Smooth muscle cell (in vitro differentiated cells): ENCODE measurements at regions not wholly inside any gene's neighbourhood (a gene's known extent, or its start where the extent isn't known, plus 50 kb on each side); places are given as distances from the start of the nearest gene placed in this dataset.

ENCODE experiments used
- DNase-seq: peaks from one replicate; lab custom pipeline; 2025; ENCODE audit not compliant: unreplicated experiment; lab: John Stamatoyannopoulos, UW
- H2AFZ ChIP-seq: fragments of 200-600 bp; sonication (generic); 2 replicates; pipeline ENCODE4 v1.6.0; 2016; ENCODE audit warnings: antibody characterized with exemption, low read depth, mild to moderate bottlenecking
- H3F3A ChIP-seq: fragments of 200-600 bp; sonication (generic); 2 replicates; pipeline ENCODE4 v1.6.0; 2017; ENCODE audit warnings: antibody characterized with exemption, low read depth
- H3K27ac ChIP-seq: fragments of 200-600 bp; sonication (generic); 2 replicates; pipeline ENCODE4 v1.5.1; 2016; ENCODE audit warnings: low read depth, mild to moderate bottlenecking
- H3K27me3 ChIP-seq: fragments of 200-600 bp; sonication (generic); 2 replicates; pipeline ENCODE4 v1.6.1; 2016; ENCODE audit warnings: low read depth, mild to moderate bottlenecking
- H3K36me3 ChIP-seq: fragments of 200-600 bp; sonication (generic); 2 replicates; pipeline ENCODE4 v1.5.1; 2016; ENCODE audit warnings: low read depth
- H3K4me1 ChIP-seq: fragments of 200-600 bp; sonication (generic); 2 replicates; pipeline ENCODE4 v1.5.1; 2016; ENCODE audit warnings: low read depth
- H3K4me2 ChIP-seq: fragments of 200-600 bp; sonication (generic); 2 replicates; pipeline ENCODE4 v1.6.0; 2016; ENCODE audit warnings: mild to moderate bottlenecking
- H3K4me3 ChIP-seq: fragments of 200-600 bp; sonication (generic); 2 replicates; pipeline ENCODE4 v1.5.1; 2016; ENCODE audit warnings: mild to moderate bottlenecking
- H3K79me2 ChIP-seq: fragments of 200-600 bp; sonication (generic); 2 replicates; pipeline ENCODE4 v1.6.0; 2016; ENCODE audit warnings: low read depth, mild to moderate bottlenecking
- H3K9ac ChIP-seq: fragments of 200-600 bp; sonication (generic); 2 replicates; pipeline ENCODE4 v1.6.0; 2016; ENCODE audit warnings: low read depth
- H3K9me3 ChIP-seq: fragments of 200-600 bp; sonication (generic); replicated peaks from 2 replicates; pipeline ENCODE4 v1.5.1; 2016; ENCODE audit warnings: low read depth
- H4K20me1 ChIP-seq: fragments of 200-600 bp; sonication (generic); 2 replicates; pipeline ENCODE4 v1.6.0; 2016; ENCODE audit warnings: low read depth
- WGBS: methylation state at CpG from one replicate; pipeline ENCODE4 v1.1.7; 2016; ENCODE audit warnings: low lambda C conversion rate; 5-methylcytosine and 5-hydroxymethylcytosine counted together
- TF ChIP-seq, protein P1 (sequence below): fragments of 200-600 bp; sonication (generic); IDR thresholded peaks from 2 replicates; pipeline ENCODE4 v1.5.1; 2017; ENCODE audit warnings: borderline replicate concordance, mild to moderate bottlenecking, antibody characterized with exemption; ENCODE audit not compliant: insufficient read depth, poor library complexity, severe bottlenecking

DNA sequence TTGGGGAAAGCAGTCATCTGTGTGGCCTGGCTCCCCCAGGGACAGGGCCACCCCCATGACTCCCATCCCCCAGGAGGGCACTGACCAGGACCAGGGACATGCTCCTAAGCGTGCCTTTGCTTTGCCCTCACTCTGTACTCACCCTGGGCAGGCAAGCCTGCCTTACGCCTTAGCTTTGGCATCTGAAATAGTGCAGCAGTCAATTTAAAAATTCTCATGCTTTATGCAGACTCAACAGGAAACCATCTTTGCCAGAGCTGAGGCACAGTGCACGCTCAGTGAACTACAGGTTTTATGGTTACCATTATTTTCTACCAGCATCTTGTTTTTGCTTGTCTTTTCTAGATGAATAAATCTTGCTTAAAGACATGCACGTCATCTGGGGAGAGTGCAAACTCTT lies 323.5 kb downstream of the IRX2 start:
- Histone ChIP-seq H3K27me3 (no peaks in the 10 kb centered on the region), H3K36me3 (no peaks in the 10 kb centered on the region), H3K27ac (no peak overlapping the region), H3F3A (no peaks in the 10 kb centered on the region), H2AFZ (no peak overlapping the region), H3K4me2 (no peak overlapping the region), H4K20me1 (no peaks in the 10 kb centered on the region), H3K4me3 (no peak overlapping the region), H3K9ac (no peak overlapping the region), H3K79me2 (no peaks in the 10 kb centered on the region), H3K9me3 (no peaks in the 10 kb centered on the region), H3K4me1 (no peaks in the 10 kb centered on the region)
- DNase-seq, result no peak
- TF ChIP-seq, protein P1, sequence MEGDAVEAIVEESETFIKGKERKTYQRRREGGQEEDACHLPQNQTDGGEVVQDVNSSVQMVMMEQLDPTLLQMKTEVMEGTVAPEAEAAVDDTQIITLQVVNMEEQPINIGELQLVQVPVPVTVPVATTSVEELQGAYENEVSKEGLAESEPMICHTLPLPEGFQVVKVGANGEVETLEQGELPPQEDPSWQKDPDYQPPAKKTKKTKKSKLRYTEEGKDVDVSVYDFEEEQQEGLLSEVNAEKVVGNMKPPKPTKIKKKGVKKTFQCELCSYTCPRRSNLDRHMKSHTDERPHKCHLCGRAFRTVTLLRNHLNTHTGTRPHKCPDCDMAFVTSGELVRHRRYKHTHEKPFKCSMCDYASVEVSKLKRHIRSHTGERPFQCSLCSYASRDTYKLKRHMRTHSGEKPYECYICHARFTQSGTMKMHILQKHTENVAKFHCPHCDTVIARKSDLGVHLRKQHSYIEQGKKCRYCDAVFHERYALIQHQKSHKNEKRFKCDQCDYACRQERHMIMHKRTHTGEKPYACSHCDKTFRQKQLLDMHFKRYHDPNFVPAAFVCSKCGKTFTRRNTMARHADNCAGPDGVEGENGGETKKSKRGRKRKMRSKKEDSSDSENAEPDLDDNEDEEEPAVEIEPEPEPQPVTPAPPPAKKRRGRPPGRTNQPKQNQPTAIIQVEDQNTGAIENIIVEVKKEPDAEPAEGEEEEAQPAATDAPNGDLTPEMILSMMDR, result no peak
- WGBS, result 85% methylated on average over 4 of the region's 4 CpGs

DNA sequence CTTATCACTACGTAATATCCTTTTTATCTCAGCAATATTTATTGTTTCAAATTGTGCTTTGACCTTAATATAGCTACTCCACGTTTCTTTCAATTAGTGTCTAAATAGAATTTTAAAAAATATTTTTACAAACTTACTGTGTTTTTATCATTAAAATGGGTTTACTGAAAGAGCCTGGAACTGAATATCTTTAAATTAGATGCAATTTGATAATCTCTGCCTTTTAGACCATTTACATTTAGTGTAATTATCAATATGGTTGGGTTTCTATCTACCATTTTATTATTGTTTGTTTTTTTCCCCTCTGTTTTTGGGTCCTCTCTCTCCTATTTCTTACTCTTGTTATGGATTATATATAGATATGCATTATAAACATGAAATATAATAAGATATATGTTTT lies 327.8 kb downstream of the IRX2 start:
- H3K9me3 ChIP-seq, result no peaks in the 10 kb centered on the region
- no peak overlapping the region for H3K4me3 ChIP-seq
- H3K4me2 ChIP-seq, result no peak overlapping the region
- WGBS, result 80% methylated on average over 2 of the region's 2 CpGs
- no peak overlapping the region for H2AFZ ChIP-seq
- no peaks in the 10 kb centered on the region for H3K36me3 ChIP-seq
- no peaks in the 10 kb centered on the region for H3K79me2 ChIP-seq
- H3K27ac ChIP-seq, result no peak overlapping the region
- TF ChIP-seq, protein P1, result no peak
- no peak for DNase-seq
- H4K20me1 ChIP-seq, result no peaks in the 10 kb centered on the region
- no peaks in the 10 kb centered on the region for H3F3A ChIP-seq
- H3K4me1 ChIP-seq, result no peaks in the 10 kb centered on the region
- no peak overlapping the region for H3K9ac ChIP-seq
- no peaks in the 10 kb centered on the region for H3K27me3 ChIP-seq

DNA sequence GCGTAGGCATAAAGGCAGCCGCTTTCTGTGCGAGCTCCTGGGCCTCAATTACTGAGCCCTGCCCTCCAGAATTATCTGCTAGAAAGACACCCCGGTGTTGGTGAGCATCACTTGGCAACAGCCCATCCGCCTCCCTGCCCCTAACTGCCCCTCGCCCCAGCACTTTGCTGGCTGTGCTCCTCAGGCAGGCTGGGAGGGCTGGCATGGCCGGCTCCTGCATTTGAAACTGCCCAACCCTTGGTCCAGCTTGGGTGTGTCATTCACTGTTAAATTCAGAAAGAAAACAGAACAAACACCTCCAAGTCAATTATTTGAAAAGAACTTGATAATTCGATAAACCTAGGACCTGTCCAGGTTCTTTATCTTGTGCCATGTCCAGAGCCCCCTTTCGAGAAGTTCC lies 334.2 kb downstream of the IRX2 start:
- Histone ChIP-seq H3K4me1 (no peaks in the 10 kb centered on the region), H3K27me3 (no peaks in the 10 kb centered on the region), H3K4me2 (no peak overlapping the region), H2AFZ (no peak overlapping the region), H3K9me3 (no peaks in the 10 kb centered on the region), H3K79me2 (no peaks in the 10 kb centered on the region), H3K9ac (no peak overlapping the region), H3K4me3 (no peak overlapping the region), H3F3A (no peaks in the 10 kb centered on the region), H3K36me3 (no peaks in the 10 kb centered on the region), H4K20me1 (no peaks in the 10 kb centered on the region), H3K27ac (no peak overlapping the region)
- TF ChIP-seq, protein P1, result no peak
- WGBS, result 90% methylated on average over 9 of the region's 9 CpGs
- no peak for DNase-seq

- no peak for DNase-seq
- H4K20me1 ChIP-seq, result no peaks in the 10 kb centered on the region
- no peaks in the 10 kb centered on the region for H3K27me3 ChIP-seq
- TF ChIP-seq, protein P1, result no peak
- H3K4me2 ChIP-seq, result no peak overlapping the region
- H3K9ac ChIP-seq, result no peak overlapping the region
- no peaks in the 10 kb centered on the region for H3K4me1 ChIP-seq
- WGBS, result 65% methylated on average over 23 of the region's 23 CpGs
- H3F3A ChIP-seq, result no peaks in the 10 kb centered on the region
- H2AFZ ChIP-seq, result no peak overlapping the region
- H3K27ac ChIP-seq, result no peak overlapping the region
- H3K36me3 ChIP-seq, result no peaks in the 10 kb centered on the region
- H3K79me2 ChIP-seq, result no peaks in the 10 kb centered on the region
- no peak overlapping the region for H3K4me3 ChIP-seq
- H3K9me3 ChIP-seq, result no peaks in the 10 kb centered on the region
These were observed 335.8 kb downstream of the IRX2 start for GRCh38 chr5:2415678-2416077.
